ENCODE measurements at regions not wholly inside any gene's neighbourhood (a gene's known extent, or its start where the extent isn't known, plus 50 kb on each side); places are given as distances from the start of the nearest gene placed in this dataset.

DNA sequence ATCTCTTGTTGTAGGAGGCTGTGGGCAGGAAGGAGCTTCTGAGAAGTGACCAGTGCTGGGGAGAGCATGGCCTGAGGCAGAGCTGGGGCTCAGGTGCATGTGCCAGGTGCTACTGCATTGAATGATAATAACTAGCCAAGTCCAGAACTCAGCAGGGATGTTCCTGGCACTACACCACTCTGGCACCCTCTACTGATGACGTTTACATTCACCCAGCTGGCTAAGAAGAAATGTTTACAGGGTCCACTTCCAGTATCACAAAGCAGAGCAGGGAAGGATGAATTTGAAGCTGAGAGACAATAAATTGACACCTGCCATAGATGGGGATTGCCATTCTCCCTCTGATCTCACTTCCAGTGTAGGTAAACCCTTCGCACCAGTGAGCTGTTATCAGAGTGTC lies 411.8 kb downstream of the SETD4 start:
- peaks cover 0 to 14% (median 5%) of the 10 kb centered on the region in 7 donors for H3K27me3 ChIP-seq
- WGBS, 2 donors = 33 to 57% methylated on average over 2 of the region's 2 CpGs
- DNase-seq (no peak), ATAC-seq (no peak)
- H3K36me3 ChIP-seq = no peaks in the 10 kb centered on the region
- H3K9me3 ChIP-seq = no peaks in the 10 kb centered on the region
- intact Hi-C loops (cut with DNase I) = no loop called here
- no peak overlapping the region for H3K27ac ChIP-seq
- H3K4me1 ChIP-seq = no peaks in the 10 kb centered on the region
- TF ChIP-seq, protein P1, sequence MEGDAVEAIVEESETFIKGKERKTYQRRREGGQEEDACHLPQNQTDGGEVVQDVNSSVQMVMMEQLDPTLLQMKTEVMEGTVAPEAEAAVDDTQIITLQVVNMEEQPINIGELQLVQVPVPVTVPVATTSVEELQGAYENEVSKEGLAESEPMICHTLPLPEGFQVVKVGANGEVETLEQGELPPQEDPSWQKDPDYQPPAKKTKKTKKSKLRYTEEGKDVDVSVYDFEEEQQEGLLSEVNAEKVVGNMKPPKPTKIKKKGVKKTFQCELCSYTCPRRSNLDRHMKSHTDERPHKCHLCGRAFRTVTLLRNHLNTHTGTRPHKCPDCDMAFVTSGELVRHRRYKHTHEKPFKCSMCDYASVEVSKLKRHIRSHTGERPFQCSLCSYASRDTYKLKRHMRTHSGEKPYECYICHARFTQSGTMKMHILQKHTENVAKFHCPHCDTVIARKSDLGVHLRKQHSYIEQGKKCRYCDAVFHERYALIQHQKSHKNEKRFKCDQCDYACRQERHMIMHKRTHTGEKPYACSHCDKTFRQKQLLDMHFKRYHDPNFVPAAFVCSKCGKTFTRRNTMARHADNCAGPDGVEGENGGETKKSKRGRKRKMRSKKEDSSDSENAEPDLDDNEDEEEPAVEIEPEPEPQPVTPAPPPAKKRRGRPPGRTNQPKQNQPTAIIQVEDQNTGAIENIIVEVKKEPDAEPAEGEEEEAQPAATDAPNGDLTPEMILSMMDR (IDR thresholded peaks at IDR 0.05) = no peak
- H3K4me3 ChIP-seq = no peak overlapping the region

DNA sequence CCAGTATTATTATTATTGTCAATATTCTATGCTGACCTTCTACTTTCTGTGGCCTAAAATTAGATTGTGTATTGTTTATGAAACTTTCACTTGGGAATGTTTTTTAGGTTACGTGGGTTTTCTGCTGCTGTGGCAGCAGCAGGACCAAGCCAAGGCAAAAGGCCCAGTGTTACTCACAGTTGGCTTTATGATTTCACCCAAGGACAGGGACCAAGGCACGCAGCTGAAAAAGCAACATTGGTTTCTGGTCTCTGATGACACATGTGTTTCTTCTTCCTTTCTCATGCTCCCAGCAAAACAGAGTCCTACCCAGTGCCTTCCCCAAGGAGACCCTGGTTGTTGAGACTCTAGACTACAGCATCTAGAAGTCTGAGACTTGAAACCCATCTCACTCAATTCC lies 413.7 kb downstream of the SETD4 start:
- intact Hi-C loops (cut with DNase I) = no loop called here
- TF ChIP-seq, protein P1 (IDR thresholded peaks at IDR 0.05) = no peak
- Histone ChIP-seq H3K4me1 (no peaks in the 10 kb centered on the region), H3K9me3 (no peaks in the 10 kb centered on the region), H3K27ac (no peak overlapping the region), H3K27me3 (peaks cover 0 to 13% (median 10%) of the 10 kb centered on the region in 7 donors), H3K36me3 (no peaks in the 10 kb centered on the region), H3K4me3 (no peak overlapping the region)
- ATAC-seq = no peak
- WGBS, 2 donors = 76 to 83% methylated on average over 2 of the region's 2 CpGs
- DNase-seq = no peak

DNA sequence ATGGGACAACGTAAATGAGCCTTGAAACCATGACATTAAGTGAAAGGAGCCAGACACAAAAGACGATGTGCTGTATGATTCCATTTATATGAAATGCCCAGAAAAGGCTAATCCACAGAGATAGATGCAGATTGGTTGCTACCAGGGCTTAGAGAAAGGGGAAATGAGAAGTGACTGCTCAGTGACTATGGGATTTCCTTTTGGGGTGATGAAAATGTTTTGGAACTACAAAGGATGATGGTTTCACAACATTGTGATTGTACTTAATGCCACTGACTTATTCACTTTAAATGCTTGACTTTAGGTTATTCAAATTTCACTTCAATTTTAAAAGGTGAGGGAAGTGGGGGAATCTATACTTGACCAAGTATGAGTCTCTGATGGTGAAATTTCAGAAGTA lies 414.3 kb downstream of the SETD4 start:
- TF ChIP-seq, protein P1 (IDR thresholded peaks at IDR 0.05) = no peak
- ATAC-seq (no peak), DNase-seq (no peak)
- Histone ChIP-seq H3K4me3 (no peak overlapping the region), H3K9me3 (no peaks in the 10 kb centered on the region), H3K27me3 (peaks cover 0 to 13% (median 9%) of the 10 kb centered on the region in 7 donors), H3K36me3 (no peaks in the 10 kb centered on the region), H3K4me1 (no peaks in the 10 kb centered on the region), H3K27ac (no peak overlapping the region)
- intact Hi-C loops (cut with DNase I) = no loop called here
- 90 to 92% methylated on average over 2 of the region's 2 CpGs for WGBS, 2 donors

DNA sequence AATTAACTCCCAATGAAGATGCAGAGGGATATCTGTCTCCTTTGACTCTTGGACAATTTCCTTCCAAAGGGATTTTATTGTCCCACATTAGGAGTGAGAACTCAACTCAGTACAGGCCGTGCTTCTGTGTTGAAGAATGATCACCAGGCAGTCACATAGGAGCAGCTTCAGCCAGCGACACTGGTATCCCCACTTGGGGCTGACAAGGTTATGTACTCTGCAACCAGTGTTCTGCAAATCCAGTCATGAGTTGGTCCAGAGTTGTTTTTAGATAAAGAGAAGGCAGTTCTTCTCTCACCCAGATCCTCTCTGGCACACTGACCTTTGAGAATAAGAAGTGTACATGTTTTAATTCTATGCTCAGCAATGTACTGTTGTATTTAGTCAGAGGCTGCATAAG lies 415.8 kb downstream of the SETD4 start:
- no peak for ATAC-seq
- intact Hi-C loops (cut with DNase I) = no loop called here
- Histone ChIP-seq H3K36me3 (no peaks in the 10 kb centered on the region), H3K9me3 (no peaks in the 10 kb centered on the region), H3K4me1 (no peaks in the 10 kb centered on the region), H3K4me3 (no peak overlapping the region), H3K27me3 (peaks cover 0 to 11% (median 9%) of the 10 kb centered on the region in 7 donors), H3K27ac (no peak overlapping the region)
- TF ChIP-seq, protein P1 (IDR thresholded peaks at IDR 0.05) = no peak
- no peak for DNase-seq
- 78 to 83% methylated on average over 2 of the region's 2 CpGs for WGBS, 2 donors

Measured in heart right ventricle (tissue), 16 donors.